ENCODE measurements at regions not wholly inside any gene's neighbourhood (a gene's known extent, or its start where the extent isn't known, plus 50 kb on each side); places are given as distances from the start of the nearest gene placed in this dataset.
"Not testable (repeated sequence)": the region's sequence is repeated elsewhere in the genome, so short reads cannot be mapped to it uniquely, and the experiment has no call there.

DNA sequence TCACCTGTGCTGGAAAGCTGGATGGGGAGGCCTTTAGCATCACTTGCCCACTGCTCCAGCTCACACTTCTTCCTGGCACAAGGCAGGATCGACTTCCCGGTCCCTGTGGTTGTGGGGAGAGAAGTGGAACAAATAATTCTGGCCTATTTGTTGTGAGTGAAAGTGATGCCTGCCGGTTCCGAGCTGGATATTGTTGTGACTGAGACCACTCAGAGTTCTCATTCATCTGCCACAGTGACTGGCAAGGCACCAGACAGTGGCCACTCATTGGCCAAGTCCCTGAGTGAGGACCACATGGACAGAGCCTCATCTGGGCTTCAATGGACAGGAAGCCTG, 191.9 kb downstream of the PTPRU start:
- no peak for DNase-seq (ENCODE audit: low read depth in 1 of 2, low spot score in 1 of 2)

DNA sequence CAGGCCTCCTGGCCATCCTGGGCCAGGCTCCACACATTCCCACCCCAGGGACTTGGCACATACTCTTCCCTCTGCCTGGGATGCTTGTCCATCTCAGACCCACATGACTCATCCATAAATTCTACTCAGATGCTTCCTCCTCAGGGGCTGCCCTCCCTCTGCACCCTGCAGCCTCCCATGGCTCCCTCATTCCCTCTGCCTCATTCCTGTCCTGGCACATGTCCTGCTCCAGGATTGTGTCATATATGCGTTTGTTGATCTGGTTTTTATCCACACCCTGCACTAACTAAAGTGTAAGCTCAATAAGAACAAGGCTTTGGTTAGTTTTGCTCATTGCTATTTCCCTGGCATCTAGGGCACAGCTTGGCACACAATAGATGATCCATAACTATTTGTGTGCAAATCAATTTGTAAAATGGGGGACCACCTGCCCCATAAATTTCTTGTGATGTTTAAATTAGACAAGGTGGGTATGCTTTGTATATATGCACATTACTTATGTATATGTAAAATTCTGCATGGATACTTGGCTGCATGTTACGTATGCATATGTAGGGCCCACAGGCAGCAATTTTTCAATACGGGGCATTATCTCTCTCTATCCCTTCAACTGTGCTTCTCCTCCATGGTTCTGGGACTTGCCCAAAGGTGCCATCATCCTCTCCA, 191.4 kb downstream of the PTPRU start:
- no peak for DNase-seq (ENCODE audit: low read depth in 1 of 2, low spot score in 1 of 2)

- no peak for DNase-seq (ENCODE audit: low read depth in 1 of 2, low spot score in 1 of 2)
These were observed 190.5 kb downstream of the PTPRU start for GRCh38 chr1:29426701-29427279.

GRCh38 chr1:29425631-29426030, 189.3 kb downstream of the PTPRU start:
- no peak for DNase-seq (ENCODE audit: low read depth in 1 of 2, low spot score in 1 of 2)

DNA sequence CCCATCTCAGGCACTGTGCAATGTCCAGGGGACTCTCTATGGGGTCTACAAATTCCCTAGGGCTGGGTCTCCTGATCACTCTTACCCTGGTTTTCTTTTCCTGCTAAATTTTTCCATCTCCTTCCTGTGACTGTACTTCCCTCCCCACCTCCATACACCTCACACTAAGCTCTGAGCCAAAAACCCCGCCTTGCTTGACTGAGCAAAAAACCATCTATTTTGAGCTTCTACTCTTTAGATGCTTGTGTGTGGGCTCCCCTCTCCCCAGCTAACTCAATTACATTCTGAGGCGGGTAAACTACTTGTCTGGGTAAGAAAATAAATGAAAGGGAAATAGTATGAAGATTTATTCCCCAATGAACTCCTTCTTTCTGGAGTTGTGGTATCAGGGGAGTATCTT, 187.9 kb downstream of the PTPRU start:
- no peak for DNase-seq (ENCODE audit: low read depth in 1 of 2, low spot score in 1 of 2)

DNA sequence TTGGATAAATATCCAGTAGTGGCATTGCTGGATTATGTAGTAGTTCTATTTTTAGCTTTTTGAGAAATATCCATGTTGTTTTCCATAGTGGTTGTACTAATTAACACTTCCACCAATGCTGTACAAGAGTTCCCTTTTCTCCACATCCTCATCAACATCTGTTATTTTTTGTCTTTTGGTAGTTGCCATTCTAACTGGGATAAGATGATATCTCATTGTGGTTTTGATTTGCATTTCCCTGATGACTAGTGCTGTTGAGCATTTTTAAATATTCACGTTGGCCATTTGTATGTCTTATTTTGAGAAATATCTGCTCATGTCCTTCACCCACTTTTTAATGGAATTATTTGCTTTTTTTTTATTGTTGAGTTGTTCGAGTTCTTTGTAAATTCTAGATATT, 183.9 kb downstream of the PTPRU start:
- DNase-seq (ENCODE audit: low read depth in 1 of 2, low spot score in 1 of 2) = no peak

GRCh38 chr1:29417971-29418370, 181.6 kb downstream of the PTPRU start:
- DNase-seq (ENCODE audit: low read depth in 1 of 2, low spot score in 1 of 2) = no peak

GRCh38 chr1:29417147-29417858, 181.0 kb downstream of the PTPRU start:
- no peak for DNase-seq (ENCODE audit: low read depth in 1 of 2, low spot score in 1 of 2)

- DNase-seq (ENCODE audit: low read depth in 1 of 2, low spot score in 1 of 2) = no peak
These were observed 180.2 kb downstream of the PTPRU start for GRCh38 chr1:29416267-29417146.

GRCh38 chr1:29415861-29416260, 179.5 kb downstream of the PTPRU start:
- DNase-seq (ENCODE audit: low read depth in 1 of 2, low spot score in 1 of 2) = no peak

GRCh38 chr1:29415156-29415830, 179.0 kb downstream of the PTPRU start:
- DNase-seq (ENCODE audit: low read depth in 1 of 2, low spot score in 1 of 2) = no peak

- DNase-seq (ENCODE audit: low read depth in 1 of 2, low spot score in 1 of 2) = no peak
These were observed 177.8 kb downstream of the PTPRU start for GRCh38 chr1:29414086-29414485.

GRCh38 chr1:29413661-29414060, 177.3 kb downstream of the PTPRU start:
- no peak for DNase-seq (ENCODE audit: low read depth in 1 of 2, low spot score in 1 of 2)

GRCh38 chr1:29412591-29412990, 176.3 kb downstream of the PTPRU start:
- no peak for DNase-seq (ENCODE audit: low read depth in 1 of 2, low spot score in 1 of 2)

DNA sequence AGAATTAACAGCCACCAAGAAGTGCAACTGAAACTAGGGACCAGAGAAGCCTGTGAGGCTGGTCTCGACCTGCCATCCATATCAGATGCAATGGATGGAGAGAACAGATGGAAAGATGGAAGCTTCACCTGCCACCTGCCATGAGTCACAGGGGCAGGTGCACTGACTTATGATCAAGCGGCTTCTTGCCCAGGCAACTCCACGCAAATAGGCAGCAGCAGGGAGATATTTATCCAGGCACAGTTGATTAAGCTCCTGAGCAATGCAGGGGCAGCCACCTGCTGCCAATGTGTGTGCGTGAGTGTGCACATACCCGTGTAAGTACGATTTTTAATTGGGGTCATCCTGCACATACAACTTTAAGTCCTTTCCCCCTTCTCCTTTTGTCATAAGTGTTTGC, 174.2 kb downstream of the PTPRU start:
- DNase-seq (ENCODE audit: low read depth in 1 of 2, low spot score in 1 of 2) = no peak

DNA sequence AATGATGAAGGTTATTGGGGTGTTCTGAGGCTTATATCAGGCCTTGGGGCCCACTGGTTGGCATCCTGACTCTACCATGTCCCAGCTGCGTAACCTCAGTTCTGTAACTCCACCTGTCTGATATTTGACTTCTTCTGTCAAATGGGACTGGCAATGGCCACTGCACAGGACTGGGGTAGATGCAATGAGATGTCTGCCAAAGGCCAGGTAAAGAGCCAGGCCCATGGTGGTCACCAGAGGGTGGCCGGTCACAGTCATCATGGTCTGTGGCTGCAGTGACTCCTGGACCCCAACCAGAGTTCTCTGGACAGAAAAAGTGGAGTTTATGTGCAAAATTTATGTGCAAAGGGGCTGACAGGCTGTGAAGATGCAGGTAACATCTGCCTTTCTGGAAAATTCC, 173.3 kb downstream of the PTPRU start:
- no peak for DNase-seq (ENCODE audit: low read depth in 1 of 2, low spot score in 1 of 2)

DNA sequence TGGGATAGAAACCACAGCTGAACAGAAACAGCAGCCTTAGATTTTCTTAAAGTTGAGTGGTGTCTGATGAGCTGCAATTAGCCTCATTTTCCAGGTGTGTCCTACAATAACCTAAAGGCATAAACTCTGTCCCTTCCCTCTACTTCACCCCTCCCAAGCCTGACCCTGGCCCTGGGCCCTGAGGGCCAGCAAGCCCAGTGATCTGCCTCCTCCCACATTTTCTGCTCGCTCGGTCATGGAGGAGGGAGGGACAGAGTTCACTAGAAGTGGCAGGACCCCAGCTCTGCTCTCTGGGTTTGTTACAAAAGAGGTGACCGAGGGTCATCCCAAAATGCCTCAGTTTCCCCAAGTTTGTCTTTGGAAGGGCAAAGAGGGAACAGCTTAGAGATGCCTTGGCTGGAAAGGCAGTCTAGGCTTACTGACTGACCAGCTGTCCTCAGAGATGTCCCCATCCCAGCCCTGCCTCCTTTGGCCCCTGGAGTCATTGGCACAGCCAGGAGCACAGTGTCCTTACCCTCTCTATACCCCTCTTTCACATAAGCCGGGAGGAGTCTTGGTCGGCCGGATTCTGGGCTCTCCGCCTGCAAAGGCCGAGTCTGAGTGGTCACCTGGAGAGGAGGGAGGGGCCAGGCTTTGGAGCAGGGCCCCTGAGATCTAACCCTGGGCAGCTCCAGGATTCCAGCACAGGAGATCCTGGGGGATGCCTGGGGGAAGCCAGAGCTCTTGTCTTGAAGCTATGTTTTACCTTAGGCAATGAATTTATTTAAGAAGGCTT, 172.7 kb downstream of the PTPRU start:
- DNase-seq (ENCODE audit: low read depth in 1 of 2, low spot score in 1 of 2) = no peak

- no peak for DNase-seq (ENCODE audit: low read depth in 1 of 2, low spot score in 1 of 2)
These were observed 170.5 kb downstream of the PTPRU start for GRCh38 chr1:29406814-29407213.

- not testable (repeated sequence) for DNase-seq (ENCODE audit: low read depth in 1 of 2, low spot score in 1 of 2)
These were observed 163.9 kb downstream of the PTPRU start for GRCh38 chr1:29400203-29400602.

DNA sequence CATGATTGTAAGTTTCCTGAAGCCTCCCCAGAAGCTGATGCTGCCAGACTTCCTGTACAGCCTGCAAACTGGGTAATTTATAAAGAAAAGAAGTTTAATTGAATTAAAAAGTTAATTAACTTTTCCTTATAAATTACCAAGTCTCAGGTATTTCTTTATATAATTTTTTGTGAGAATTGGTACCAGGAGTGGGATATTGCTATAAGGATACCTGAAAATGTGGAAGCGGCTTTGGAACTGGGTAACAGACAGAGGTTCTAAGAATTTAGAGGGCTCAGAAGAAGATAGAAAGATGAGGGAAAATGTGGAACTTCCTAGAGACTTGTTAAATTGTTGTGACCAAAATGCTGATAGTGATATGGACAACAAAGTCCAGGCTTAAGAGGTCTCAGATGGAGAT, 163.1 kb downstream of the PTPRU start:
- no peak for DNase-seq (ENCODE audit: low read depth in 1 of 2, low spot score in 1 of 2)

All from stimulated activated CD4-positive, alpha-beta T cell treated with anti-CD3 and anti-CD28 coated beads, Interleukin-15, amount 100 ng/mL, for 1 hour (primary cell).